ENCODE measurements at regions not wholly inside any gene's neighbourhood (a gene's known extent, or its start where the extent isn't known, plus 50 kb on each side); places are given as distances from the start of the nearest gene placed in this dataset.

DNA sequence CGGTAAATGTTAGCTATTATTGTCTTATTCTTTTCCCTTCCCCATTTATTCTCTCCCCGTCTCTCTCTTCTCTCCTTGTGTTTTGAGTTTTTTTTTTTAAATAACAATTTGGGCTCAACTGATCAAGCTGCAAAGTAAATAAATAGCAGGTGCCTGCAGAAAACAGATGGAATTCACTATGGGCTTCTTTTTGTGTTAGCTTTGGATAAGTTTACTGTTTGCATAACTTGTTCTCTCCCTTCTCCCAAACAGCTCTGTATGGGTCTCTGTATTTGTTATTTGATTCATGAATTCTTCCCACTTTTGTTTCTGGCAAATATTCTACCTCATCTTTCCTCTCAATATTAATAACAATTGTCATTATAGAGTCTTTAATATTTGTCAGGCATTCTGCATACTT lies 111.8 kb upstream of the ASTN2 start:
- H2BK120ac ChIP-seq (ENCODE audit: low read depth, low read length, poor library complexity, severe bottlenecking) = no peak overlapping the region
- no peak overlapping the region for H3T11ph ChIP-seq (ENCODE audit: low read length)
- no peaks in the 10 kb centered on the region for H3K27me3 Mint-ChIP-seq (ENCODE audit: low read depth)
- no peak overlapping the region for H4K5ac ChIP-seq (ENCODE audit: insufficient read length, low read depth, low read length)
- no peak overlapping the region for H3K23ac ChIP-seq (ENCODE audit: insufficient read length, low read depth, low read length)
- H3K4me1 Mint-ChIP-seq = no peaks in the 10 kb centered on the region; a peak in 1 of 4 replicates
- no peaks in the 10 kb centered on the region for H3K27me3 ChIP-seq (ENCODE audit: insufficient read depth, low read length)
- H4K20me1 ChIP-seq (ENCODE audit: control insufficient read depth, insufficient read depth, insufficient read length) = no peaks in the 10 kb centered on the region
- no peak overlapping the region for H2BK12ac ChIP-seq (ENCODE audit: insufficient read length, low read depth, low read length)
- no peak overlapping the region for H3K4ac ChIP-seq (ENCODE audit: low read depth, low read length)
- no peak overlapping the region for H3K27ac ChIP-seq (ENCODE audit: insufficient read length, low read depth, low read length)
- WGBS (ENCODE audit: extremely low coverage, insufficient read length, low lambda C conversion rate) = no CpG with 5 or more reads among the region's 2 CpGs
- no peak overlapping the region for H2AK5ac ChIP-seq (ENCODE audit: insufficient read length, low read length)
- no peak overlapping the region for H3K56ac ChIP-seq (ENCODE audit: insufficient read length, low read depth, low read length)
- no peaks in the 10 kb centered on the region; a peak in 1 of 5 replicates for H3K9me3 Mint-ChIP-seq
- H4K8ac ChIP-seq (replicated peaks; ENCODE audit: insufficient read length, low read depth, low read length) = no peak overlapping the region
- H3K79me2 ChIP-seq (ENCODE audit: insufficient read depth, low read length) = no peaks in the 10 kb centered on the region
- H3K4me1 ChIP-seq (ENCODE audit: insufficient read depth, low read length) = no peaks in the 10 kb centered on the region; the same call in 1 of the 2 replicates
- no peaks in the 10 kb centered on the region for H3K79me1 ChIP-seq (ENCODE audit: insufficient read depth, low read depth, low read length, poor library complexity, severe bottlenecking)
- H3K9ac ChIP-seq (ENCODE audit: extremely low read depth, insufficient read length, low read length) = no peak overlapping the region
- H2AFZ ChIP-seq (ENCODE audit: low read length) = no peak overlapping the region
- no peak overlapping the region for H3K4me2 ChIP-seq (ENCODE audit: insufficient read depth, insufficient read length, low read length)
- no peaks in the 10 kb centered on the region for H3K23me2 ChIP-seq (ENCODE audit: insufficient read length, low read depth, low read length, poor library complexity, severe bottlenecking)
- no peak overlapping the region for H3K14ac ChIP-seq (ENCODE audit: insufficient read depth, low read length)
- H3K36me3 Mint-ChIP-seq (ENCODE audit: insufficient read depth in 1 of 3, low read depth in 3 of 3) = no peaks in the 10 kb centered on the region
- no peak overlapping the region for H3K18ac ChIP-seq (ENCODE audit: insufficient read length, low read depth, low read length)
- DNase-seq = no peak
- H3K9me3 ChIP-seq (ENCODE audit: control insufficient read depth, low read depth, low read length) = no peaks in the 10 kb centered on the region
- no peak for TF ChIP-seq CTCF (conservative IDR thresholded peaks at IDR 0.05)
- no peak overlapping the region for H3K4me3 Mint-ChIP-seq
- H3K27ac Mint-ChIP-seq = no peak overlapping the region
- H2BK15ac ChIP-seq (ENCODE audit: low read depth, low read length) = no peak overlapping the region
- H2BK20ac ChIP-seq (ENCODE audit: low read depth, low read length, poor library complexity, severe bottlenecking) = no peak overlapping the region
- no peak overlapping the region for H4K91ac ChIP-seq (ENCODE audit: insufficient read length, low read depth, low read length)
- no peak overlapping the region for H2BK5ac ChIP-seq (ENCODE audit: insufficient read length, low read length)
